ENCODE measurements at regions not wholly inside any gene's neighbourhood (a gene's known extent, or its start where the extent isn't known, plus 50 kb on each side); places are given as distances from the start of the nearest gene placed in this dataset.

GRCh38 chr13:39943711-39944110 is 288.2 kb downstream of the COG6 start:
- H3K27ac ChIP-seq, result no peak overlapping the region
- H3K36me3 ChIP-seq, result no peaks in the 10 kb centered on the region
- no peaks in the 10 kb centered on the region for H3K27me3 ChIP-seq
- no peaks in the 10 kb centered on the region for H3K9me3 ChIP-seq
- no peaks in the 10 kb centered on the region for H3K4me1 ChIP-seq (ENCODE audit: control insufficient read depth in 1 of 2, insufficient read depth in 1 of 2, low read depth in 1 of 2, low read length in 1 of 2)
- H3K4me3 ChIP-seq (ENCODE audit: low read depth in 1 of 2, low read length in 1 of 2), result no peak overlapping the region
- no peak for TF ChIP-seq CTCF (IDR thresholded peaks at IDR 0.05)

GRCh38 chr13:39945226-39945625 is 289.8 kb downstream of the COG6 start:
- no peaks in the 10 kb centered on the region for H3K4me1 ChIP-seq (ENCODE audit: control insufficient read depth in 1 of 2, insufficient read depth in 1 of 2, low read depth in 1 of 2, low read length in 1 of 2)
- no peaks in the 10 kb centered on the region for H3K27me3 ChIP-seq
- no peaks in the 10 kb centered on the region for H3K9me3 ChIP-seq
- no peak overlapping the region for H3K4me3 ChIP-seq (ENCODE audit: low read depth in 1 of 2, low read length in 1 of 2)
- no peak for TF ChIP-seq CTCF (IDR thresholded peaks at IDR 0.05)
- no peak overlapping the region for H3K27ac ChIP-seq
- no peaks in the 10 kb centered on the region for H3K36me3 ChIP-seq

GRCh38 chr13:39946769-39947168 is 291.3 kb downstream of the COG6 start:
- no peaks in the 10 kb centered on the region for H3K4me1 ChIP-seq (ENCODE audit: control insufficient read depth in 1 of 2, insufficient read depth in 1 of 2, low read depth in 1 of 2, low read length in 1 of 2)
- H3K9me3 ChIP-seq, result no peaks in the 10 kb centered on the region
- H3K4me3 ChIP-seq (ENCODE audit: low read depth in 1 of 2, low read length in 1 of 2), result no peak overlapping the region
- no peaks in the 10 kb centered on the region for H3K27me3 ChIP-seq
- TF ChIP-seq CTCF (IDR thresholded peaks at IDR 0.05), result no peak
- no peaks in the 10 kb centered on the region for H3K36me3 ChIP-seq
- H3K27ac ChIP-seq, result no peak overlapping the region

GRCh38 chr13:39951301-39951700 is 295.8 kb downstream of the COG6 start:
- H3K4me1 ChIP-seq (ENCODE audit: control insufficient read depth in 1 of 2, insufficient read depth in 1 of 2, low read depth in 1 of 2, low read length in 1 of 2), result no peaks in the 10 kb centered on the region
- TF ChIP-seq CTCF (IDR thresholded peaks at IDR 0.05), result no peak
- no peak overlapping the region for H3K4me3 ChIP-seq (ENCODE audit: low read depth in 1 of 2, low read length in 1 of 2)
- H3K36me3 ChIP-seq, result no peaks in the 10 kb centered on the region
- no peak overlapping the region for H3K27ac ChIP-seq
- no peaks in the 10 kb centered on the region for H3K9me3 ChIP-seq
- H3K27me3 ChIP-seq, result no peaks in the 10 kb centered on the region

- Histone ChIP-seq H3K9me3 (no peaks in the 10 kb centered on the region), H3K36me3 (no peaks in the 10 kb centered on the region), H3K27ac (no peak overlapping the region), H3K27me3 (no peaks in the 10 kb centered on the region), H3K4me1 (ENCODE audit: control insufficient read depth in 1 of 2, insufficient read depth in 1 of 2, low read depth in 1 of 2, low read length in 1 of 2) (no peaks in the 10 kb centered on the region), H3K4me3 (ENCODE audit: low read depth in 1 of 2, low read length in 1 of 2) (no peak overlapping the region)
- TF ChIP-seq CTCF (IDR thresholded peaks at IDR 0.05), result no peak
Observed at GRCh38 chr13:39952249-39953233, 297.1 kb downstream of the COG6 start.
